Vagina (tissue), 2 donors: ENCODE measurements at regions not wholly inside any gene's neighbourhood (a gene's known extent, or its start where the extent isn't known, plus 50 kb on each side); places are given as distances from the start of the nearest gene placed in this dataset.

Experiments
- DNase-seq, 2 donors: peaks; one replicate each; pipeline ENCODE4 v3.0.0-alpha.2; 2017; ENCODE audit errors: extremely low spot score in 2 of 2
- H3K27ac ChIP-seq: fragments of 200-600 bp; sonication (generic); one replicate; pipeline ENCODE4 v1.5.1; 2019
- H3K27me3 ChIP-seq: fragments of 200-600 bp; sonication (generic); one replicate; pipeline ENCODE4 v1.5.1; 2019
- H3K36me3 ChIP-seq, 2 donors: fragments of 200-600 bp; sonication (generic); one replicate each; pipeline ENCODE4 v1.5.1; 2017 to 2019
- H3K4me1 ChIP-seq: fragments of 200-600 bp; sonication (generic); one replicate; pipeline ENCODE4 v1.5.1; 2019
- H3K4me3 ChIP-seq, 2 donors: fragments of 200-600 bp; sonication (generic); 1 replicate in 1 of 2; 2 replicates in 1 of 2; pipeline ENCODE4 v1.5.1; 2016 to 2019
- H3K9me3 ChIP-seq: fragments of 200-600 bp; sonication (generic); one replicate; pipeline ENCODE4 v1.5.1; 2019
- CTCF ChIP-seq, 3 experiments: fragments of 450-650 bp in 2 of 3; fragments of 200-600 bp in 1 of 3; sonication (generic) in 1 of 3; IDR thresholded peaks; one replicate each; pipeline ENCODE4 v1.5.1; 2017 to 2019; ENCODE audit warnings: antibody characterized with exemption in 3 of 3, mild to moderate bottlenecking in 2 of 3, moderate library complexity in 2 of 3
- POLR2A ChIP-seq, 2 donors: fragments of 450-650 bp; IDR thresholded peaks; one replicate each; pipeline ENCODE4 v1.6.1; 2017; ENCODE audit warnings: antibody characterized with exemption in 2 of 2, mild to moderate bottlenecking in 2 of 2, moderate library complexity in 2 of 2
- POLR2AphosphoS5 ChIP-seq, 2 donors: sonication (generic); formaldehyde crosslinking; IDR thresholded peaks; one replicate each; pipeline ENCODE4 v1.9.0; 2017; ENCODE audit warnings: antibody characterized with exemption in 2 of 2, mild to moderate bottlenecking in 2 of 2, low read depth in 1 of 2; ENCODE audit not compliant: insufficient read depth in 1 of 2
- intact Hi-C: fragments of 100-400 bp; cut with DNase I; formaldehyde crosslinking; loops from one replicate; pipeline ENCODE4 v1.15.1; 2023

GRCh38 chr1:8107897-8108296, 81.8 kb upstream of the ERRFI1 start:
- Histone ChIP-seq H3K36me3 (no peaks in the 10 kb centered on the region), H3K4me3 (no peak overlapping the region), H3K9me3 (no peaks in the 10 kb centered on the region), H3K27ac (no peak overlapping the region), H3K27me3 (no peaks in the 10 kb centered on the region), H3K4me1 (no peaks in the 10 kb centered on the region)
- no peak for TF ChIP-seq POLR2A (IDR thresholded peaks at IDR 0.05)
- no peak for TF ChIP-seq POLR2AphosphoS5 (IDR thresholded peaks at IDR 0.05; ENCODE audit: insufficient read depth in 1 of 2, low read depth in 1 of 2)
- TF ChIP-seq CTCF (IDR thresholded peaks at IDR 0.05) = no peak
- intact Hi-C loops = no loop called here
- no peak for DNase-seq

- TF ChIP-seq POLR2AphosphoS5 (IDR thresholded peaks at IDR 0.05; ENCODE audit: insufficient read depth in 1 of 2, low read depth in 1 of 2) (no peak), CTCF (IDR thresholded peaks at IDR 0.05) (no peak), POLR2A (IDR thresholded peaks at IDR 0.05) (no peak)
- no peaks in the 10 kb centered on the region for H3K27me3 ChIP-seq
- no peak for DNase-seq
- no peaks in the 10 kb centered on the region for H3K4me1 ChIP-seq
- no peak overlapping the region for H3K27ac ChIP-seq
- no peak overlapping the region for H3K4me3 ChIP-seq
- intact Hi-C loops = no loop called here
- no peaks in the 10 kb centered on the region for H3K9me3 ChIP-seq
- H3K36me3 ChIP-seq = no peaks in the 10 kb centered on the region
These were observed 78.4 kb upstream of the ERRFI1 start for GRCh38 chr1:8104278-8105236.

- H3K4me3 ChIP-seq = no peak overlapping the region
- peak overlapping the region; percentile 90 for H3K27ac ChIP-seq
- no peak for TF ChIP-seq POLR2AphosphoS5 (IDR thresholded peaks at IDR 0.05; ENCODE audit: insufficient read depth in 1 of 2, low read depth in 1 of 2)
- no peak for TF ChIP-seq CTCF (IDR thresholded peaks at IDR 0.05)
- TF ChIP-seq POLR2A (IDR thresholded peaks at IDR 0.05) = no peak
- no peaks in the 10 kb centered on the region for H3K27me3 ChIP-seq
- peaks cover 43% of the 10 kb centered on the region for H3K4me1 ChIP-seq
- no peaks in the 10 kb centered on the region for H3K36me3 ChIP-seq
- no peak for DNase-seq
- intact Hi-C loops = no loop called here
- no peaks in the 10 kb centered on the region for H3K9me3 ChIP-seq
These were observed 71.8 kb upstream of the ERRFI1 start for GRCh38 chr1:8097908-8098307.

- Histone ChIP-seq H3K36me3 (no peaks in the 10 kb centered on the region), H3K9me3 (no peaks in the 10 kb centered on the region), H3K27ac (peak overlapping the region; percentile 90), H3K4me3 (no peak overlapping the region), H3K4me1 (peaks cover 43% of the 10 kb centered on the region), H3K27me3 (no peaks in the 10 kb centered on the region)
- TF ChIP-seq POLR2A (IDR thresholded peaks at IDR 0.05) (no peak), POLR2AphosphoS5 (IDR thresholded peaks at IDR 0.05; ENCODE audit: insufficient read depth in 1 of 2, low read depth in 1 of 2) (peak in 1 of 2 donors; percentile 84)
- DNase-seq = no peak
- intact Hi-C loops = no loop called here
These were observed 71.1 kb upstream of the ERRFI1 start for GRCh38 chr1:8097077-8097799.

GRCh38 chr1:8096105-8097011, 70.2 kb upstream of the ERRFI1 start:
- no peaks in the 10 kb centered on the region for H3K36me3 ChIP-seq
- peak overlapping the region; percentile 90 for H3K27ac ChIP-seq
- TF ChIP-seq CTCF (IDR thresholded peaks at IDR 0.05) (no peak), POLR2A (IDR thresholded peaks at IDR 0.05) (no peak), POLR2AphosphoS5 (IDR thresholded peaks at IDR 0.05; ENCODE audit: insufficient read depth in 1 of 2, low read depth in 1 of 2) (peak; percentile 26 to 88)
- H3K4me3 ChIP-seq = no peak overlapping the region
- no peak for DNase-seq
- intact Hi-C loops = no loop called here
- H3K27me3 ChIP-seq = no peaks in the 10 kb centered on the region
- H3K4me1 ChIP-seq = peaks cover 43% of the 10 kb centered on the region
- H3K9me3 ChIP-seq = no peaks in the 10 kb centered on the region
